Spinal cord (tissue), 9 donors: ENCODE measurements at regions not wholly inside any gene's neighbourhood (a gene's known extent, or its start where the extent isn't known, plus 50 kb on each side); places are given as distances from the start of the nearest gene placed in this dataset.

ENCODE experiments used
- DNase-seq, 6 donors: peaks; one replicate each; pipeline versions ENCODE4 v3.0.0 to v3.0.0-alpha.2; 2013 to 2015; ENCODE audit warnings: low spot score in 6 of 6, low read depth in 4 of 6
- H3K27ac ChIP-seq: one replicate; pipeline ENCODE4 v1.5.1; 2013; ENCODE audit warnings: low read depth, low read length, control low read depth
- H3K27me3 ChIP-seq: one replicate; pipeline ENCODE4 v1.6.1; 2013; ENCODE audit warnings: low read length; ENCODE audit not compliant: control insufficient read depth, insufficient read depth
- H3K36me3 ChIP-seq: one replicate; pipeline ENCODE4 v1.6.1; 2013; ENCODE audit warnings: low read length; ENCODE audit not compliant: control insufficient read depth, insufficient read depth
- H3K4me1 ChIP-seq: one replicate; pipeline ENCODE4 v1.6.1; 2013; ENCODE audit warnings: low read length; ENCODE audit not compliant: control insufficient read depth, insufficient read depth
- H3K4me3 ChIP-seq: one replicate; pipeline ENCODE4 v1.5.1; 2013; ENCODE audit warnings: low read depth, low read length, control low read depth
- H3K9me3 ChIP-seq: one replicate; pipeline ENCODE4 v1.6.1; 2013; ENCODE audit warnings: low read length; ENCODE audit not compliant: control insufficient read depth, insufficient read depth
- WGBS: methylation state at CpG from one replicate; pipeline ENCODE4 v1.1.5; 2013; ENCODE audit warnings: missing lambda C conversion rate; ENCODE audit not compliant: insufficient coverage; 5-methylcytosine and 5-hydroxymethylcytosine counted together
- donor health status: healthy.

GRCh38 chr1:82897549-82897948, 1096.8 kb downstream of the ADGRL2 start:
- no peaks in the 10 kb centered on the region for H3K4me1 ChIP-seq
- no peak overlapping the region for H3K4me3 ChIP-seq
- H3K9me3 ChIP-seq: no peaks in the 10 kb centered on the region
- no peak for DNase-seq
- no peaks in the 10 kb centered on the region for H3K27me3 ChIP-seq
- H3K27ac ChIP-seq: no peak overlapping the region
- no peaks in the 10 kb centered on the region for H3K36me3 ChIP-seq
- WGBS: 71% methylated on average over 1 of the region's 1 CpG

GRCh38 chr1:82896036-82896435, 1095.3 kb downstream of the ADGRL2 start:
- Histone ChIP-seq H3K4me1 (no peaks in the 10 kb centered on the region), H3K36me3 (no peaks in the 10 kb centered on the region), H3K4me3 (no peak overlapping the region)

GRCh38 chr1:82894635-82895034, 1093.9 kb downstream of the ADGRL2 start:
- DNase-seq: peak in 2 of 6 donors; percentile 13 to 51
- 92% methylated on average over 3 of the region's 3 CpGs for WGBS

More at GRCh38 chr1:82896036-82896435, 1095.3 kb downstream of the ADGRL2 start:
- Histone ChIP-seq H3K27ac (no peak overlapping the region), H3K9me3 (no peaks in the 10 kb centered on the region), H3K27me3 (no peaks in the 10 kb centered on the region)
- DNase-seq: no peak

GRCh38 chr1:82893712-82894470, 1093.2 kb downstream of the ADGRL2 start:
- Histone ChIP-seq H3K27ac (no peak overlapping the region), H3K9me3 (no peaks in the 10 kb centered on the region), H3K4me3 (no peak overlapping the region), H3K36me3 (no peaks in the 10 kb centered on the region), H3K4me1 (no peaks in the 10 kb centered on the region), H3K27me3 (no peaks in the 10 kb centered on the region)
- DNase-seq: peak in 1 of 6 donors; percentile 61
- no CpG with 5 or more reads among the region's 5 CpGs for WGBS

More at GRCh38 chr1:82894635-82895034, 1093.9 kb downstream of the ADGRL2 start:
- Histone ChIP-seq H3K36me3 (no peaks in the 10 kb centered on the region), H3K4me1 (no peaks in the 10 kb centered on the region), H3K4me3 (no peak overlapping the region), H3K27me3 (no peaks in the 10 kb centered on the region), H3K27ac (no peak overlapping the region), H3K9me3 (no peaks in the 10 kb centered on the region)

GRCh38 chr1:82880506-82880905, 1079.8 kb downstream of the ADGRL2 start:
- no peaks in the 10 kb centered on the region for H3K4me1 ChIP-seq
- no peaks in the 10 kb centered on the region for H3K9me3 ChIP-seq
- H3K4me3 ChIP-seq: no peak overlapping the region
- no CpG with 5 or more reads among the region's 3 CpGs for WGBS
- H3K36me3 ChIP-seq: no peaks in the 10 kb centered on the region
- DNase-seq: no peak
- no peak overlapping the region for H3K27ac ChIP-seq
- no peaks in the 10 kb centered on the region for H3K27me3 ChIP-seq

- Histone ChIP-seq H3K27ac (no peak overlapping the region), H3K4me1 (no peaks in the 10 kb centered on the region), H3K4me3 (no peak overlapping the region), H3K9me3 (no peaks in the 10 kb centered on the region), H3K36me3 (no peaks in the 10 kb centered on the region), H3K27me3 (no peaks in the 10 kb centered on the region)
- WGBS: no CpG with 5 or more reads among the region's 4 CpGs
- peak in 3 of 6 donors; percentile 7 to 74 (median 69) for DNase-seq
Observed at GRCh38 chr1:82879701-82880305, 1079.1 kb downstream of the ADGRL2 start.

GRCh38 chr1:82875170-82875569, 1074.4 kb downstream of the ADGRL2 start:
- Histone ChIP-seq H3K27me3 (no peaks in the 10 kb centered on the region), H3K27ac (no peak overlapping the region), H3K9me3 (no peaks in the 10 kb centered on the region), H3K4me3 (no peak overlapping the region), H3K4me1 (no peaks in the 10 kb centered on the region), H3K36me3 (no peaks in the 10 kb centered on the region)
- WGBS: no CpG with 5 or more reads among the region's 1 CpG
- DNase-seq: no peak

- peak in 1 of 6 donors; percentile 34 for DNase-seq
- no peak overlapping the region for H3K27ac ChIP-seq
- H3K36me3 ChIP-seq: no peaks in the 10 kb centered on the region
- no peaks in the 10 kb centered on the region for H3K27me3 ChIP-seq
- no peak overlapping the region for H3K4me3 ChIP-seq
- H3K4me1 ChIP-seq: no peaks in the 10 kb centered on the region
- no peaks in the 10 kb centered on the region for H3K9me3 ChIP-seq
Observed at GRCh38 chr1:82874041-82874440, 1073.3 kb downstream of the ADGRL2 start.

- H3K9me3 ChIP-seq: no peaks in the 10 kb centered on the region
- H3K4me1 ChIP-seq: no peaks in the 10 kb centered on the region
- no peak for DNase-seq
- no peaks in the 10 kb centered on the region for H3K27me3 ChIP-seq
- H3K4me3 ChIP-seq: no peak overlapping the region
- no peak overlapping the region for H3K27ac ChIP-seq
- H3K36me3 ChIP-seq: no peaks in the 10 kb centered on the region
- no CpG with 5 or more reads among the region's 2 CpGs for WGBS
Observed at GRCh38 chr1:82870332-82870731, 1069.6 kb downstream of the ADGRL2 start.

- no peak for DNase-seq
- Histone ChIP-seq H3K27me3 (no peaks in the 10 kb centered on the region), H3K4me1 (no peaks in the 10 kb centered on the region), H3K27ac (no peak overlapping the region), H3K4me3 (no peak overlapping the region), H3K9me3 (no peaks in the 10 kb centered on the region), H3K36me3 (no peaks in the 10 kb centered on the region)
- 98% methylated on average over 4 of the region's 4 CpGs for WGBS
Observed at GRCh38 chr1:82867781-82868180, 1067.0 kb downstream of the ADGRL2 start.
